Activated CD4-positive, alpha-beta T cell treated with anti-CD3 and anti-CD28 coated beads, Interleukin-2, amount 50 U/mL, for 1 hour (primary cell): ENCODE measurements at regions not wholly inside any gene's neighbourhood (a gene's known extent, or its start where the extent isn't known, plus 50 kb on each side); places are given as distances from the start of the nearest gene placed in this dataset.
"Not testable (repeated sequence)": the region's sequence is repeated elsewhere in the genome, so short reads cannot be mapped to it uniquely, and the experiment has no call there.

ENCODE experiments used
- DNase-seq: peaks from one replicate; pipeline ENCODE4 v3.0.0-alpha.2; 2020

DNA sequence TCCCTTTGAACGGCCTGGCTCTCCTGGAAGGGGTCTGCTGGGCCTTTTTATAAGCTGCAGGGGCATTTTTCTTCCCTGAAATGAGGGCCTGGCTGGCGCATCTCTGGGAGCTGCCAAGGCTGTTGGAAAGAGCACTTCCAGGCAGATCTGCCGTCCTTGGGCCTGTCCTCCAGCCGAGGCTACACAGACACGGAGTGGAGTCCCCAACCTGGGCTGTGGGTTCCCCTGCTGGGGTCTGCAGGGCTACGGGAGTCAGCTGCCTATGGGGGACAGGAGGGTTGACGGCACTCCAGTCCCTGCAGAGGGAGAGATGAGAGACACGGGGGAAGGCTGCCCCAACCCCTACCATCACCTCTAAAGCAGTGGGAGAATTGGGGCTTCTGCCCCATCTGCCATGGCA, 606.6 kb downstream of the TBC1D22A start:
- no peak for DNase-seq

GRCh38 chr22:47367993-47368945, 605.8 kb downstream of the TBC1D22A start:
- DNase-seq, result no peak

DNA sequence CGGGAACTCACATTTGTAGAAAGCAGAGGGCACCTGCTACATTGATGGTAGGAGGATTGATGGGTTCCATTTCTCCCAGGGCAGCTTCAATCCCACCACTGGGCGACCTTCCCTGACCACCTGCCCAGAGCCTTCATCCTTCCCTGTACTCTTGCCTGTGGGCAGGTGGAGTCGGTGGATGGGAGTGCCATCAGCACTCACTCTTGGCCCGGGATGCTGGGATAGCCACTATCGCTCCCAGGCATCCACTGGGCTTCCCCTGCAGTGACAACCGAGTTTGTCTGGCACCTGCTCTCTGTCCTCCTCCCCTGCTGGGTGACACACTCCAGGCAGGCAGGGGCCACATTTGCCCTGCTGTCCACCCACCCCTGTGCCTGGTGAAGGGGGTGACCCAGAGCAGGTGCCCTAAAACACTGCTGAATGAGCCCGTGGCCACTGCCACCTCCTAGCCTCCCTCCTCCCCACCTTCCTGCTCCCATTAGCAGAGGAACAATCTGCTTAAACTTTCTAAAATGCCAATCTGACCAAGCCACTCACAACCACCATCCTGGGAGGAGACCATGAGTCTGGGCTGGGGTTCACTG, 604.7 kb downstream of the TBC1D22A start:
- DNase-seq, result no peak

GRCh38 chr22:47366026-47366767, 603.7 kb downstream of the TBC1D22A start:
- no peak for DNase-seq

- DNase-seq, result no peak
These were observed 598.8 kb downstream of the TBC1D22A start for GRCh38 chr22:47361247-47361646.

- no peak for DNase-seq
These were observed 595.0 kb downstream of the TBC1D22A start for GRCh38 chr22:47357493-47357892.

- DNase-seq, result no peak
These were observed 594.6 kb downstream of the TBC1D22A start for GRCh38 chr22:47357086-47357485.

GRCh38 chr22:47356511-47357011, 594.1 kb downstream of the TBC1D22A start:
- no peak for DNase-seq

- DNase-seq, result no peak
These were observed 593.5 kb downstream of the TBC1D22A start for GRCh38 chr22:47355776-47356510.

DNA sequence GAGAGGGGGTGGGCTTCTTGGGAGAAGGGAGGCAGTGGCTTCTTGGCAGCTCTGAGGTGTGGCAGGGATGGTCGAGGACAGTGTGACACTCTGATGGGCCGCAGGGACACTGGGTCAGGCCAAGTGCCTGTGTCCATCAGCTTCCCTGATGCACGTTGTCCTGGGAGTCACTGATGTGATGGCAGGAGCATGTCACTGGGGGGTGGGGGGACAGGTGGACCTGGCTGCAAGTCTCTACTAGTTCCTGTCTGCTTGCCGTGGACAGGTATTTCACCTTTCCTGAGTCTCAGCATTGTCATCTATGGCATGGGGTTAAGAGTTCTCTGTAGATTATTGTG, 592.9 kb downstream of the TBC1D22A start:
- DNase-seq, result no peak

DNA sequence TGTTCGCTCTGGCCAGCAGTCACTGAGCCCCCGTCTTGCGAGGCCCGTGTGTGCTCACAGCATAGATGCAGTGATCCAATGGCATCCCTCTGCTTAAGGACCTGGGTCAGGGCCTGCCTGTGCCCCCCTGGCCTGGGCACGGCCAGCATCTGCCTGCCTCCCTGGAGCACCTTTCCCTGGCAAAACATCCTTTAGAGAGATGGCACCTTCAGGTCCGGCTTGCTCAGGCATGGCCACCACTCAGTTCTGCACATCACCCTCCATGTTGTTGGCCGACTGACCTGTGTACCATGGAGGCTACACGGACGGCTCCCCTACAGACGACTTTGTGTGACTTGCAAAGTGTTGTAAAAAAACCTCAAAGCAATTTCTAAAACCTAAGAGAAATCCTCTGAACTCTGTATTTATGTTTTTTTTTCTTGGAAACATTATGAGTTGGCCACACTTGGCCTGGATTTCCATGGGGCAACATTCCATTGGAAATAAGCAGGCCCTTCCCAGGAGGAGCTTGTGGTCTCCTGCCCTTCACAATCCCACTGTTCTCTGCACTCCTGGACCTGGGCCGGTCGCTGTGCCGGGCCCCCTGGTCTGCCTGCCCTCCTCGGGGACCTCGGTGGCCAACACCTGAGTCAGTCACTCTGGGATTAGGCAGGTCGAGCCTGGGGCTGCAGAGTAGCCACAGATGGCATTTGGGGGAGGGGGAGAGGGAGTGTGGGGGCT, 592.4 kb downstream of the TBC1D22A start:
- DNase-seq, result no peak

DNA sequence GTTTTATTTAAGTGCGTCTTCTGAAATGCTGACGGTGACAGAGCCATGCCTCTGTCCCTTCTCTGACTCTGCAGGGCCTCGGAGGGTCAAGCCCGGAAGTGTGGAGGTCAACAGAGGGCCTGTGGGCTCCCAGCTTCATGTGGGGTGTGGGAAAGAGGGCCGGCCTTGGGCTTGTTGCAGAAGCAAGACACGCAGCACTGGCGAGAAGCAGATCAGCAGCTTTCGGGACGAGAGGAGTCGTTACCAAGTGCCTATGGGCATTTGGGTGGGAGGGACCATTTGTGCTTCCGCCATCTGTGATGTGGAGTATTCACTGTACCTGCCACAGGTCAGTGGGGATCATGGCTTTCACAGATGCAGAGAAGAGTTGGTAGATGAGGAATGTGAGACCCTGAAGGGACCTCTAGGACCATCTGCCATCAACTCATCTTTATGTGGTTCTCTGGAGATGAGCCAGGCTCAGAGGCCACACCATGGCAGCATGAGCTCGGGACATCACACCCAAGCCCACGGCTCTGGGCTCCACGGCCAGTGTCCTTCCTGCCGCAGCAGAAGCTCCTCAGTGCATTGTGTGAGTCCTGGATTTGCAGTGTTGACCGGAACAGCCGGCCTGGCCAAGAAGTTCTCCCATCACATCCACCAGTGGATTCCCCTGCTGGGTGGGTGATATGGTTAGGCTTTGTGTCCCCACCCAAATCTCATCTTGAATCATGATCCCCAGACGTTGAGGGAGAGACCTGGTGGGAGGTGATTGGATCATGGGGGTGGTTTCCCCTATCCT, 590.7 kb downstream of the TBC1D22A start:
- DNase-seq, result no peak

DNA sequence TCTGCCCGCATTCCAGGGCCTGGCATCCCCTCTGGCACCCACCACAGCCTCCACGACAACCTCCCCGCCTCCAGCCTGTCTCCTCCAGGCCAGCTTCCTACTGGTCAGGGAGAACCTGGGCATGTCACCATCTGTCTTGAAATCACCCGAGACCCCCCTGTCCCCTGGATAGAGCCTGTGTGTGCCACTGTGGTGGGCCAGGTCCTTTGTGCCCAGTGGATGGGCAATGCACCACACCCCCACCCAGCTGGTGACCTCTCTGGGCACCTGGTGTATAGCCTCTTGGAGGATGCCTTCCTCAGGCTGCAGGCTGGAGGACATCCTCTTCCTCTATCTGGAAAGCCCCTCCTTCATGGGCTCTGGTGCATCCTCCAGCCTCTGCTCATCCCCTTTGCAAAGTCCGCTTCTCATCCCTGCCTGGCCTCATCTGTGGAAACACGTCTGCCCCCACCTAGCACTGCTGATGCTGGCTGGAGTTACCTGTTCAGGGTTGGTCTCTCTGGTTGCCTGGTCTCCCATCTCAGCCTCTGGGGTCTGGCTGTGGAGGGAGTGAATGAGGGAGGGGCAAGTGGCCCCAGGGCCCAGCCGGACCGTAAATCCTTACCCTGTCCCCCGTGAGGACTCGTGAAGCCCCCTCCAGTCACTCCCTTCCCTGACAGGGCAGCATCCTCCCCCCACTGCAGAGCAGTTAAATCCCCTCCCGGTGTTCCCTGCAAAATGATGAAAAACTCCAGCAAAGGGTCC, 589.6 kb downstream of the TBC1D22A start:
- DNase-seq, result no peak

- DNase-seq, result not testable (repeated sequence)
These were observed 583.8 kb downstream of the TBC1D22A start for GRCh38 chr22:47346287-47346686.

DNA sequence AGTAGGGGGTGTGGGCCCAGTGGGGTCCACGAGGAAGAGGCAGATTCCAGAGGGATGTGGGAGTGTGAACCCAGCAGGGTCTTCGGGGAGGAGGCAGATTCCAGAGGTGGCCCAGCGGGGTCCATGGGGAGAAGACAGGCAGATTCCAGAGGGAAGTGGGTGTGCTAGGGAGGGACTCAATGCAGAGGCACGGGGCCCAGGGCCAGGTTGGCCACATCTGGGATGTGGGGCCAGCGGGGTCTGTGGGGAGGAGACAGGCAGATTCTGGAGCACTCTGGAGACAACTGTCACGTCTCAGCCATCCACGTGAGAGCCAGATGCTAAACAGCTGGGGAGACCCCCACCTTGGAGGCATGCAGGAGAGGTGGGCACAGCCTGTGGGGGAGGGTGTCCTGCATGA, 582.6 kb downstream of the TBC1D22A start:
- no peak for DNase-seq

- no peak for DNase-seq
These were observed 582.0 kb downstream of the TBC1D22A start for GRCh38 chr22:47344414-47344813.

DNA sequence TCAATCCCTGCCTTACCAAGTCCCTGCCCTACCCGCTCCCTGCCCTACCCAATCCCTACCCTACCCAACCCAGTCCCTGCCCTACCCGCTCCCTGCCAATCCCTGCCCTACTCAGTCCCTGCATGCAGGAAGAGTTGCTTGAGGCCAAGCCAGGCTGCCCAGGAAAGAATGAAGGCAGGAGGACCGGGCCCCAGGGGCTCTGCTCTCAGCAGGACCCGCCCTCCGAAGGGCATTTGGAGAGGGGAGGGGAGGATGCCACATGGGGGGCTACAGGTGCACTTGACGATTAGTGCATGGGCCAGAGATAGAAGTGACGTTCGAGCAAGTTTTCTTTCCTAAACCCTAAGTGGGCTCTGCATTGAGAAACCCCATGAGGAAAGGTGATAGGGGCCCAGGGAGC, 581.2 kb downstream of the TBC1D22A start:
- no peak for DNase-seq

DNA sequence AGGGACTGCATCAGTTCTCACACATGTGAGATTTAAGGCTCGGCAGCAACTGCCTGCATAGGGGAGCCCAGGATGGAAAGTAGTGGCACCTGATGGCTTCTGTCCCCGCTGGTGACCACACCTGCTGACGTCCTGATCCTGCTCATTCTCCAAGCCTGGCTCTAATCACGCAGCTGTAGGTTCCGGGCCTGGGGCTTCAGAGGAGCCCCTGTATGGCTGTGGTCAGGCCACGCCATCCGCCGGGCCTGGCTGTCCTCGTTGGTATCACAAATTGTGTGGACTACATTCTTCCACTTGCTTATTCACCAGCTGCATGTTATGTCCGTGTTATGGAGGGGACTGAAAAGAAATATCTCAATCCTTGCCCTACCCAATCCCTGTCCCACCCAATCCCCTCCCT, 580.0 kb downstream of the TBC1D22A start:
- DNase-seq, result no peak

DNA sequence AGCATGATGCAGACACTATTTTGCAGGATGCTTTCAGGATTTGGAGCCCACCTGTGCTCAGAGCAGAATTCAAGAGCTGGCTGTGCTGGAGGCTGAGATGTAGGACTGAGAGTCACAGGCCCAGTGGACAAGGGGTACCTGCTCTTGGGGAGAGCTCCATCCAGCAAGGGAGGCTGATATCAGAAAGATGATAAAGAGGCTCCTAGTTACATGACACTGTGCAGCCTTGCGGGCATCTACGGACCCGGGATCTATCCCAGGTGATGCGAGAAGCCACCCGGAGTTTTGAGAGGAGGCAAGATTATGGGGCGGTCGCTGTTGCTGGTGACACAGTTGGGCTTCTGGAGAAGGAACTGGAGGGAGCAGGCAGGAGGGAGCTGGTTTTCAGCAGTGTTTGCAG, 579.0 kb downstream of the TBC1D22A start:
- no peak for DNase-seq

DNA sequence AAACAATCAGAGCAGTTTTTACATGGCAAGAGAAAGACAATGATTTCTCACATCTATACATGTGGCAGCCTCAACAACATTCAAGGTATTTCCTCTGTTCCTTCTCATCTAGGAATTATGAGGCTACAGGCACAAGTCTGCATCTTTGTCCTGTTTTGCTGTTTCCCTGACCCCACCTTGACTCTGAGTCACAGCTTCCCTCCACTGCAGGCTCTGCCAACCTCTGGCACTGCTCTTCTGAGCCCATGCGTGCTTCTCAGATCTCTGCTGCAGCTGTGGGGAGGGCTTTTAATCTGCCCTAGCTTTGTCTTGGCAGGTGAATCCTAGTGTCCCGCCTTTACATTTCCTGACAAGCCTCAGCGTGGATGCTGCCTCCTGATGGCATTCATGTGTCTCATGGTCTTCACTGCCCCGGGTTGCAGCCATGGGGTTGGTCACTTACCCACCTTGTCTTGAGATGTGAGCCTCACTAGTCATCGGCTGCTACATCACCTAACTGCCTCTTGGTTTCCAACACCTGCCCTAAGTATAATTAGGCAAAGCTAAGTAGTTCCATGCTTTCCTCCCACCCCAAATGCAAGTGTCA, 578.5 kb downstream of the TBC1D22A start:
- DNase-seq, result no peak
